Neural progenitor cell (in vitro differentiated cells): ENCODE measurements at regions not wholly inside any gene's neighbourhood (a gene's known extent, or its start where the extent isn't known, plus 50 kb on each side); places are given as distances from the start of the nearest gene placed in this dataset.
A peak's percentile ranks its signal among the peaks of the same experiment; 100 is the strongest.

ENCODE experiments used
- DNase-seq: peaks from one replicate; pipeline ENCODE4 v3.0.0-alpha.2; 2016; ENCODE audit warnings: low spot score
- H2AFZ ChIP-seq: fragments of 200-600 bp; sonication (generic); replicated peaks from 2 replicates; pipeline ENCODE4 v1.6.1; 2016; ENCODE audit warnings: antibody characterized with exemption
- H3F3A ChIP-seq: fragments of 200-600 bp; sonication (generic); 2 replicates; pipeline ENCODE4 v1.6.1; 2016; ENCODE audit warnings: antibody characterized with exemption, low read depth
- H3K27ac ChIP-seq: fragments of 200-600 bp; sonication (generic); 2 replicates; pipeline ENCODE4 v1.5.1; 2016; ENCODE audit warnings: mild to moderate bottlenecking
- H3K27me3 ChIP-seq: fragments of 200-600 bp; sonication (generic); 2 replicates; pipeline ENCODE4 v1.6.1; 2016; ENCODE audit warnings: mild to moderate bottlenecking, moderate library complexity
- H3K36me3 ChIP-seq: fragments of 200-600 bp; sonication (generic); 2 replicates; pipeline ENCODE4 v1.5.1; 2016
- H3K4me1 ChIP-seq: fragments of 200-600 bp; sonication (generic); 2 replicates; pipeline ENCODE4 v1.6.1; 2016; ENCODE audit warnings: mixed run types
- H3K4me2 ChIP-seq: fragments of 200-600 bp; sonication (generic); 2 replicates; pipeline ENCODE4 v1.6.1; 2016
- H3K4me3 ChIP-seq: fragments of 200-600 bp; sonication (generic); 2 replicates; pipeline ENCODE4 v1.5.1; 2016
- H3K79me2 ChIP-seq: fragments of 200-600 bp; sonication (generic); 2 replicates; pipeline ENCODE4 v1.6.1; 2016; ENCODE audit warnings: low read depth
- H3K9ac ChIP-seq: fragments of 200-600 bp; sonication (generic); 2 replicates; pipeline ENCODE4 v1.6.1; 2016
- H3K9me3 ChIP-seq: fragments of 200-600 bp; sonication (generic); 2 replicates; pipeline ENCODE4 v1.5.1; 2016; ENCODE audit warnings: low read depth
- H4K20me1 ChIP-seq: fragments of 200-600 bp; sonication (generic); 2 replicates; pipeline ENCODE4 v1.6.1; 2016; ENCODE audit warnings: low read depth
- H3K27ac Mint-ChIP-seq: 3 replicates; pipeline ENCODE4 v1.8.0; 2021; ENCODE audit warnings: mixed read lengths
- H3K27me3 Mint-ChIP-seq: 2 replicates; pipeline ENCODE4 v1.8.0; 2022; ENCODE audit warnings: low read depth, mild to moderate bottlenecking, inconsistent platforms, moderate library complexity, mixed read lengths; ENCODE audit not compliant: insufficient read depth
- H3K36me3 Mint-ChIP-seq: 3 replicates; pipeline ENCODE4 v1.8.0; 2021; ENCODE audit warnings: mixed read lengths
- H3K4me1 Mint-ChIP-seq: 3 replicates; pipeline ENCODE4 v1.8.0; 2021; ENCODE audit warnings: mixed read lengths
- H3K4me3 Mint-ChIP-seq: 3 replicates; pipeline ENCODE4 v1.8.0; 2021; ENCODE audit warnings: mild to moderate bottlenecking, moderate library complexity, mixed read lengths
- H3K9me3 Mint-ChIP-seq: 3 replicates; pipeline ENCODE4 v1.8.0; 2020; ENCODE audit warnings: mixed read lengths
- EZH2 ChIP-seq: fragments of 200-600 bp; sonication (generic); IDR thresholded peaks from 2 replicates; pipeline ENCODE4 v1.6.1; 2017; ENCODE audit warnings: antibody characterized with exemption, mild to moderate bottlenecking, moderate library complexity
- EZH2phosphoT487 ChIP-seq: fragments of 200-600 bp; sonication (generic); IDR thresholded peaks from 2 replicates; pipeline ENCODE4 v1.6.1; 2017; ENCODE audit warnings: antibody characterized with exemption
- TF ChIP-seq, protein P1 (sequence below): fragments of 200-600 bp; sonication (generic); IDR thresholded peaks from 2 replicates; pipeline ENCODE4 v1.5.1; 2017; ENCODE audit warnings: antibody characterized with exemption, mild to moderate bottlenecking

GRCh38 chr2:42932271-42933151, 140.1 kb upstream of the HAAO start:
- TF ChIP-seq, protein P1, sequence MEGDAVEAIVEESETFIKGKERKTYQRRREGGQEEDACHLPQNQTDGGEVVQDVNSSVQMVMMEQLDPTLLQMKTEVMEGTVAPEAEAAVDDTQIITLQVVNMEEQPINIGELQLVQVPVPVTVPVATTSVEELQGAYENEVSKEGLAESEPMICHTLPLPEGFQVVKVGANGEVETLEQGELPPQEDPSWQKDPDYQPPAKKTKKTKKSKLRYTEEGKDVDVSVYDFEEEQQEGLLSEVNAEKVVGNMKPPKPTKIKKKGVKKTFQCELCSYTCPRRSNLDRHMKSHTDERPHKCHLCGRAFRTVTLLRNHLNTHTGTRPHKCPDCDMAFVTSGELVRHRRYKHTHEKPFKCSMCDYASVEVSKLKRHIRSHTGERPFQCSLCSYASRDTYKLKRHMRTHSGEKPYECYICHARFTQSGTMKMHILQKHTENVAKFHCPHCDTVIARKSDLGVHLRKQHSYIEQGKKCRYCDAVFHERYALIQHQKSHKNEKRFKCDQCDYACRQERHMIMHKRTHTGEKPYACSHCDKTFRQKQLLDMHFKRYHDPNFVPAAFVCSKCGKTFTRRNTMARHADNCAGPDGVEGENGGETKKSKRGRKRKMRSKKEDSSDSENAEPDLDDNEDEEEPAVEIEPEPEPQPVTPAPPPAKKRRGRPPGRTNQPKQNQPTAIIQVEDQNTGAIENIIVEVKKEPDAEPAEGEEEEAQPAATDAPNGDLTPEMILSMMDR = no peak
- TF ChIP-seq EZH2phosphoT487 (no peak), EZH2 (no peak)
- Histone ChIP-seq H3K4me2 (no peak overlapping the region), H3K4me1 (peaks cover 62% of the 10 kb centered on the region), H3K27ac (no peak overlapping the region), H3K79me2 (no peaks in the 10 kb centered on the region), H3K4me3 (no peak overlapping the region), H3F3A (peaks cover 54% of the 10 kb centered on the region), H3K9me3 (no peaks in the 10 kb centered on the region), H3K27me3 (no peaks in the 10 kb centered on the region), H3K36me3 (no peaks in the 10 kb centered on the region), H2AFZ (no peak overlapping the region), H4K20me1 (no peaks in the 10 kb centered on the region), H3K9ac (no peak overlapping the region)
- peak overlapping the region; percentile 66 for H3K27ac Mint-ChIP-seq
- peaks cover 79% of the 10 kb centered on the region for H3K4me1 Mint-ChIP-seq
- H3K9me3 Mint-ChIP-seq = no peaks in the 10 kb centered on the region
- H3K4me3 Mint-ChIP-seq = no peak overlapping the region
- H3K27me3 Mint-ChIP-seq = no peaks in the 10 kb centered on the region
- H3K36me3 Mint-ChIP-seq = no peaks in the 10 kb centered on the region
- DNase-seq = no peak

DNA sequence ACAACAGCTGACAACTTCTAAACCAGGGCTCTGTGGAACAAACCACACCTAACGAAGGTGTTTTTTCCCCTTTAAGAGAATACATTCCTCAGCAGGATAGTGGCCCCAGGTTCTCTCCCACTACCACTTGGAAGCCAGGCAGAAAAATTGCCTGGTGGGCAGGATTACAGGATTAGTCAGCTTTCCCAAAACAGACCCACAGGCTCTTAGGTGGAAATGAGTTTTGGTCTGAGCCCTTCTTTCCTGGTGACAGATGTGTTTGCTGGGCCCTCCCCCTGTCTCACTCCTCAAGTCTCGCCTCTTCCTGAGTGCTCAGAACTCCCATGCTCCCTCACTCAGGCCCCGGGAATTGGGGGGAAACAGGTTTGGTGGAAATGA, 139.4 kb upstream of the HAAO start:
- Histone ChIP-seq H3K4me3 (no peak overlapping the region), H3K4me1 (peaks cover 68% of the 10 kb centered on the region), H2AFZ (peak overlapping the region; percentile 31), H3F3A (peaks cover 61% of the 10 kb centered on the region), H3K9ac (no peak overlapping the region), H4K20me1 (no peaks in the 10 kb centered on the region), H3K27me3 (no peaks in the 10 kb centered on the region), H3K4me2 (no peak overlapping the region), H3K27ac (no peak overlapping the region), H3K79me2 (no peaks in the 10 kb centered on the region), H3K9me3 (no peaks in the 10 kb centered on the region), H3K36me3 (no peaks in the 10 kb centered on the region)
- Mint-ChIP-seq H3K4me3 (no peak overlapping the region), H3K27me3 (peaks cover under 1% of the 10 kb centered on the region), H3K4me1 (peaks cover 84% of the 10 kb centered on the region), H3K27ac (no peak overlapping the region), H3K36me3 (no peaks in the 10 kb centered on the region), H3K9me3 (no peaks in the 10 kb centered on the region)
- TF ChIP-seq EZH2phosphoT487 (no peak), EZH2 (no peak)
- TF ChIP-seq, protein P1 = no peak
- no peak for DNase-seq

GRCh38 chr2:42931146-42931817, 138.9 kb upstream of the HAAO start:
- Mint-ChIP-seq H3K9me3 (no peaks in the 10 kb centered on the region), H3K4me3 (peak overlapping the region; percentile 59), H3K27me3 (peaks cover 2% of the 10 kb centered on the region), H3K4me1 (peaks cover 85% of the 10 kb centered on the region), H3K36me3 (no peaks in the 10 kb centered on the region), H3K27ac (peak overlapping the region; percentile 83)
- H3K4me3 ChIP-seq = no peak overlapping the region
- H3K36me3 ChIP-seq = no peaks in the 10 kb centered on the region
- H3K27ac ChIP-seq = no peak overlapping the region
- peaks cover 66% of the 10 kb centered on the region for H3F3A ChIP-seq
- TF ChIP-seq EZH2 (no peak), EZH2phosphoT487 (no peak)
- TF ChIP-seq, protein P1 = peak; percentile 58
- H3K9ac ChIP-seq = no peak overlapping the region
- H4K20me1 ChIP-seq = no peaks in the 10 kb centered on the region
- no peaks in the 10 kb centered on the region for H3K9me3 ChIP-seq
- peak; percentile 60 for DNase-seq
- peaks cover 69% of the 10 kb centered on the region for H3K4me1 ChIP-seq
- peak overlapping the region; percentile 31 for H2AFZ ChIP-seq
- no peaks in the 10 kb centered on the region for H3K27me3 ChIP-seq
- no peak overlapping the region for H3K4me2 ChIP-seq
- no peaks in the 10 kb centered on the region for H3K79me2 ChIP-seq
